Naive thymus-derived CD4-positive, alpha-beta T cell (primary cell): ENCODE measurements at regions not wholly inside any gene's neighbourhood (a gene's known extent, or its start where the extent isn't known, plus 50 kb on each side); places are given as distances from the start of the nearest gene placed in this dataset.

ENCODE experiments used
- ATAC-seq: fragments of 150-1000 bp; cut with Tn5 transposase; 2 replicates; pipeline ENCODE4 v1.10.0; 2021; ENCODE audit warnings: mild to moderate bottlenecking, moderate library complexity
- CTCF ChIA-PET: fragments of 350-600 bp; sonication (Branson Sonifier 250); formaldehyde crosslinking; loops from one replicate; lab custom pipeline; 2021; ENCODE audit warnings: antibody characterized with exemption; lab: Charles Lee
- POLR2A ChIA-PET: fragments of 350-600 bp; sonication (Branson Sonifier 250); formaldehyde crosslinking; loops from one replicate; lab custom pipeline; 2021; ENCODE audit warnings: antibody characterized with exemption, inconsistent platforms; lab: Charles Lee
- DNase-seq, 9 donors: peaks; one replicate each; pipeline versions ENCODE4 v3.0.0 to v3.0.0-alpha.2; 2020 to 2022; ENCODE audit warnings: mixed read lengths in 1 of 9
- H3K27ac ChIP-seq: one replicate; pipeline ENCODE4 v1.7.0; 2013; ENCODE audit warnings: mild to moderate bottlenecking, low read depth, low read length, moderate library complexity
- H3K27me3 ChIP-seq, 2 donors: one replicate each; pipeline ENCODE4 v1.7.0; 2013; ENCODE audit warnings: low read length in 2 of 2, mild to moderate bottlenecking in 2 of 2, moderate library complexity in 2 of 2; ENCODE audit not compliant: control insufficient read depth in 2 of 2, insufficient read depth in 2 of 2
- H3K36me3 ChIP-seq, 3 experiments: 1 replicate in 2 of 3; 2 replicates in 1 of 3; pipeline ENCODE4 v1.7.0; 2013; ENCODE audit warnings: low read length in 3 of 3, mild to moderate bottlenecking in 3 of 3, moderate library complexity in 1 of 3; ENCODE audit not compliant: insufficient read depth in 3 of 3, control insufficient read depth in 2 of 3
- H3K4me1 ChIP-seq, 2 donors: one replicate each; pipeline ENCODE4 v1.7.0; 2013; ENCODE audit warnings: low read length in 2 of 2, mild to moderate bottlenecking in 2 of 2, moderate library complexity in 1 of 2; ENCODE audit not compliant: control insufficient read depth in 2 of 2, insufficient read depth in 2 of 2
- H3K4me3 ChIP-seq: 2 replicates; pipeline ENCODE4 v1.7.0; 2013; ENCODE audit warnings: mild to moderate bottlenecking, low read length
- H3K9me3 ChIP-seq, 3 experiments: 1 replicate in 2 of 3; 2 replicates in 1 of 3; pipeline ENCODE4 v1.7.0; 2013; ENCODE audit warnings: low read length in 3 of 3; ENCODE audit not compliant: control insufficient read depth in 2 of 3
- H3K27ac Mint-ChIP-seq, 9 donors: one replicate each; pipeline ENCODE4 v1.8.0; 2020 to 2022; ENCODE audit warnings: mixed read lengths in 9 of 9, mild to moderate bottlenecking in 8 of 9, moderate library complexity in 5 of 9, inconsistent platforms in 2 of 9
- H3K27me3 Mint-ChIP-seq, 5 donors: one replicate each; pipeline ENCODE4 v1.8.0; 2021 to 2022; ENCODE audit warnings: mixed read lengths in 5 of 5, mild to moderate bottlenecking in 1 of 5
- H3K36me3 Mint-ChIP-seq, 5 donors: one replicate each; pipeline ENCODE4 v1.8.0; 2020 to 2022; ENCODE audit warnings: mixed read lengths in 5 of 5, mild to moderate bottlenecking in 3 of 5, inconsistent platforms in 1 of 5
- H3K4me1 Mint-ChIP-seq, 7 donors: one replicate each; pipeline ENCODE4 v1.8.0; 2020 to 2022; ENCODE audit warnings: mixed read lengths in 7 of 7, mild to moderate bottlenecking in 3 of 7, inconsistent platforms in 1 of 7
- H3K4me3 Mint-ChIP-seq, 10 donors: one replicate each; pipeline ENCODE4 v1.8.0; 2020 to 2022; ENCODE audit warnings: mild to moderate bottlenecking in 10 of 10, mixed read lengths in 10 of 10, moderate library complexity in 6 of 10, inconsistent platforms in 2 of 10
- H3K9me3 Mint-ChIP-seq, 11 donors: one replicate each; pipeline ENCODE4 v1.8.0; 2020 to 2022; ENCODE audit warnings: mixed read lengths in 11 of 11, mild to moderate bottlenecking in 4 of 11, inconsistent platforms in 1 of 11, moderate library complexity in 1 of 11
- intact Hi-C, 2 donors: fragments of 100-400 bp; cut with micrococcal nuclease; formaldehyde crosslinking; loops; one replicate each; pipeline ENCODE4 v1.15.1; 2023

- no peaks in the 10 kb centered on the region for H3K36me3 Mint-ChIP-seq
- no peak overlapping the region for H3K4me3 Mint-ChIP-seq
- H3K27me3 Mint-ChIP-seq, result peaks cover 31 to 45% (median 39%) of the 10 kb centered on the region in 5 donors
- no peaks in the 10 kb centered on the region for H3K9me3 ChIP-seq
- ChIA-PET POLR2A (no interaction called here), CTCF (no interaction called here)
- ATAC-seq (no peak), DNase-seq (no peak)
- H3K4me1 ChIP-seq, result no peaks in the 10 kb centered on the region
- no peaks in the 10 kb centered on the region for H3K27me3 ChIP-seq
- peaks cover 0 to 10% (median 3%) of the 10 kb centered on the region in 11 donors for H3K9me3 Mint-ChIP-seq
- no peaks in the 10 kb centered on the region for H3K36me3 ChIP-seq
- intact Hi-C loops, result no loop called here
- no peak overlapping the region for H3K27ac ChIP-seq
- no peak overlapping the region for H3K27ac Mint-ChIP-seq
- H3K4me3 ChIP-seq, result no peak overlapping the region
- no peaks in the 10 kb centered on the region for H3K4me1 Mint-ChIP-seq
Observed at GRCh38 chr6:6482256-6482655, 106.3 kb upstream of the LY86 start.

GRCh38 chr6:6483168-6483567 lies 105.4 kb upstream of the LY86 start:
- Mint-ChIP-seq H3K9me3 (peaks cover 0 to 10% (median 3%) of the 10 kb centered on the region in 11 donors), H3K36me3 (no peaks in the 10 kb centered on the region), H3K4me3 (no peak overlapping the region), H3K4me1 (no peaks in the 10 kb centered on the region), H3K27me3 (peaks cover 29 to 44% (median 39%) of the 10 kb centered on the region in 5 donors), H3K27ac (no peak overlapping the region)
- ChIA-PET CTCF (no interaction called here), POLR2A (no interaction called here)
- no peak for ATAC-seq
- no peak overlapping the region for H3K27ac ChIP-seq
- H3K4me3 ChIP-seq, result no peak overlapping the region
- no peaks in the 10 kb centered on the region for H3K27me3 ChIP-seq
- H3K9me3 ChIP-seq, result no peaks in the 10 kb centered on the region
- H3K36me3 ChIP-seq, result no peaks in the 10 kb centered on the region
- H3K4me1 ChIP-seq, result no peaks in the 10 kb centered on the region
- no peak for DNase-seq
- intact Hi-C loops, result no loop called here

GRCh38 chr6:6483733-6484132 lies 104.8 kb upstream of the LY86 start:
- POLR2A ChIA-PET, result no interaction called here

GRCh38 chr6:6484681-6485080 lies 103.8 kb upstream of the LY86 start:
- intact Hi-C loops, result no loop called here
- POLR2A ChIA-PET, result no interaction called here
- Mint-ChIP-seq H3K36me3 (no peaks in the 10 kb centered on the region), H3K9me3 (peaks cover 0 to 10% (median 3%) of the 10 kb centered on the region in 11 donors), H3K27me3 (peaks cover 18 to 32% (median 28%) of the 10 kb centered on the region in 5 donors), H3K27ac (no peak overlapping the region), H3K4me1 (no peaks in the 10 kb centered on the region), H3K4me3 (no peak overlapping the region)
- no peaks in the 10 kb centered on the region for H3K36me3 ChIP-seq
- H3K27ac ChIP-seq, result no peak overlapping the region
- CTCF ChIA-PET, result no interaction called here
- DNase-seq (no peak), ATAC-seq (no peak)
- H3K27me3 ChIP-seq, result no peaks in the 10 kb centered on the region
- no peak overlapping the region for H3K4me3 ChIP-seq
- no peaks in the 10 kb centered on the region for H3K9me3 ChIP-seq
- no peaks in the 10 kb centered on the region for H3K4me1 ChIP-seq

More at GRCh38 chr6:6483733-6484132, 104.8 kb upstream of the LY86 start:
- CTCF ChIA-PET, result no interaction called here
- Histone ChIP-seq H3K36me3 (no peaks in the 10 kb centered on the region), H3K27ac (no peak overlapping the region), H3K4me1 (no peaks in the 10 kb centered on the region), H3K27me3 (no peaks in the 10 kb centered on the region), H3K4me3 (no peak overlapping the region), H3K9me3 (no peaks in the 10 kb centered on the region)
- Mint-ChIP-seq H3K27ac (no peak overlapping the region), H3K9me3 (peaks cover 0 to 10% (median 3%) of the 10 kb centered on the region in 11 donors), H3K27me3 (peaks cover 24 to 38% (median 34%) of the 10 kb centered on the region in 5 donors), H3K36me3 (no peaks in the 10 kb centered on the region), H3K4me1 (no peaks in the 10 kb centered on the region), H3K4me3 (no peak overlapping the region)
- no peak for ATAC-seq
- intact Hi-C loops, result no loop called here
- no peak for DNase-seq

- peaks cover 0 to 10% (median 3%) of the 10 kb centered on the region in 11 donors for H3K9me3 Mint-ChIP-seq
- Histone ChIP-seq H3K27ac (no peak overlapping the region), H3K36me3 (no peaks in the 10 kb centered on the region), H3K9me3 (no peaks in the 10 kb centered on the region), H3K4me1 (no peaks in the 10 kb centered on the region), H3K27me3 (no peaks in the 10 kb centered on the region), H3K4me3 (no peak overlapping the region)
- H3K36me3 Mint-ChIP-seq, result no peaks in the 10 kb centered on the region
- no peak overlapping the region for H3K27ac Mint-ChIP-seq
- no peak overlapping the region for H3K4me3 Mint-ChIP-seq
- H3K4me1 Mint-ChIP-seq, result peaks cover 0 to 3% (median 0%) of the 10 kb centered on the region in 7 donors
- peaks cover 11 to 22% (median 14%) of the 10 kb centered on the region in 5 donors for H3K27me3 Mint-ChIP-seq
- ATAC-seq, result no peak
- intact Hi-C loops, result no loop called here
- CTCF ChIA-PET, result no interaction called here
- no peak for DNase-seq
- POLR2A ChIA-PET, result no interaction called here
Observed at GRCh38 chr6:6486595-6486994, 101.9 kb upstream of the LY86 start.

GRCh38 chr6:6491761-6492160 lies 96.8 kb upstream of the LY86 start:
- Mint-ChIP-seq H3K27me3 (peaks cover 0 to 19% (median 6%) of the 10 kb centered on the region in 5 donors), H3K9me3 (no peaks in the 10 kb centered on the region), H3K36me3 (no peaks in the 10 kb centered on the region), H3K4me1 (peaks cover 0 to 7% (median 0%) of the 10 kb centered on the region in 7 donors), H3K4me3 (no peak overlapping the region), H3K27ac (no peak overlapping the region)
- Histone ChIP-seq H3K36me3 (no peaks in the 10 kb centered on the region), H3K27me3 (no peaks in the 10 kb centered on the region), H3K27ac (no peak overlapping the region), H3K4me1 (no peaks in the 10 kb centered on the region), H3K9me3 (no peaks in the 10 kb centered on the region), H3K4me3 (no peak overlapping the region)
- intact Hi-C loops, result no loop called here
- ChIA-PET CTCF (no interaction called here), POLR2A (no interaction called here)
- DNase-seq (no peak), ATAC-seq (no peak)

GRCh38 chr6:6492675-6493074 lies 95.8 kb upstream of the LY86 start:
- ATAC-seq (no peak), DNase-seq (no peak)
- H3K27ac Mint-ChIP-seq, result no peak overlapping the region
- Histone ChIP-seq H3K27ac (no peak overlapping the region), H3K4me3 (no peak overlapping the region), H3K4me1 (no peaks in the 10 kb centered on the region), H3K27me3 (no peaks in the 10 kb centered on the region), H3K36me3 (no peaks in the 10 kb centered on the region), H3K9me3 (no peaks in the 10 kb centered on the region)
- intact Hi-C loops, result no loop called here
- no peaks in the 10 kb centered on the region for H3K36me3 Mint-ChIP-seq
- no peak overlapping the region for H3K4me3 Mint-ChIP-seq
- ChIA-PET POLR2A (no interaction called here), CTCF (no interaction called here)
- no peaks in the 10 kb centered on the region for H3K9me3 Mint-ChIP-seq
- H3K4me1 Mint-ChIP-seq, result peaks cover 0 to 7% (median 0%) of the 10 kb centered on the region in 7 donors
- peaks cover 0 to 22% (median 6%) of the 10 kb centered on the region in 5 donors for H3K27me3 Mint-ChIP-seq
